ENCODE measurements at regions not wholly inside any gene's neighbourhood (a gene's known extent, or its start where the extent isn't known, plus 50 kb on each side); places are given as distances from the start of the nearest gene placed in this dataset.

GRCh38 chr13:85665286-85665685 is 133.9 kb downstream of the SLITRK6 start:
- TF ChIP-seq CTCF (IDR thresholded peaks at IDR 0.05; ENCODE audit: borderline replicate concordance, extremely low read depth, low read length, poor library complexity, severe bottlenecking) (no peak), EZH2 (IDR thresholded peaks at IDR 0.05; ENCODE audit: borderline replicate concordance, low read depth, low read length, severe bottlenecking) (no peak)
